ENCODE measurements at regions not wholly inside any gene's neighbourhood (a gene's known extent, or its start where the extent isn't known, plus 50 kb on each side); places are given as distances from the start of the nearest gene placed in this dataset.

- TF ChIP-seq CTCF (IDR thresholded peaks at IDR 0.05; ENCODE audit: low read depth, low read length, missing input control) (no peak), YY1 (IDR thresholded peaks at IDR 0.05) (no peak), MAX (IDR thresholded peaks at IDR 0.05) (no peak), RXRA (IDR thresholded peaks at IDR 0.05) (no peak), EGR1 (IDR thresholded peaks at IDR 0.05; ENCODE audit: low read depth in 2 of 2) (no peak), REST (IDR thresholded peaks at IDR 0.05) (no peak), RAD21 (IDR thresholded peaks at IDR 0.05) (no peak), SP1 (IDR thresholded peaks at IDR 0.05) (no peak), GABPA (IDR thresholded peaks at IDR 0.05 in 1 of 2, conservative IDR thresholded peaks at IDR 0.05 in 1 of 2) (no peak), ATF3 (IDR thresholded peaks at IDR 0.05) (no peak), ZBTB33 (IDR thresholded peaks at IDR 0.05) (no peak), TAF1 (conservative IDR thresholded peaks at IDR 0.05) (no peak), JUND (IDR thresholded peaks at IDR 0.05) (no peak), FOXA2 (IDR thresholded peaks at IDR 0.05) (no peak)
Measured at GRCh38 chr14:50028458-50028857, 87.9 kb downstream of the VCPKMT start.
